ENCODE measurements at regions not wholly inside any gene's neighbourhood (a gene's known extent, or its start where the extent isn't known, plus 50 kb on each side); places are given as distances from the start of the nearest gene placed in this dataset.
A peak's percentile ranks its signal among the peaks of the same experiment; 100 is the strongest.

DNA sequence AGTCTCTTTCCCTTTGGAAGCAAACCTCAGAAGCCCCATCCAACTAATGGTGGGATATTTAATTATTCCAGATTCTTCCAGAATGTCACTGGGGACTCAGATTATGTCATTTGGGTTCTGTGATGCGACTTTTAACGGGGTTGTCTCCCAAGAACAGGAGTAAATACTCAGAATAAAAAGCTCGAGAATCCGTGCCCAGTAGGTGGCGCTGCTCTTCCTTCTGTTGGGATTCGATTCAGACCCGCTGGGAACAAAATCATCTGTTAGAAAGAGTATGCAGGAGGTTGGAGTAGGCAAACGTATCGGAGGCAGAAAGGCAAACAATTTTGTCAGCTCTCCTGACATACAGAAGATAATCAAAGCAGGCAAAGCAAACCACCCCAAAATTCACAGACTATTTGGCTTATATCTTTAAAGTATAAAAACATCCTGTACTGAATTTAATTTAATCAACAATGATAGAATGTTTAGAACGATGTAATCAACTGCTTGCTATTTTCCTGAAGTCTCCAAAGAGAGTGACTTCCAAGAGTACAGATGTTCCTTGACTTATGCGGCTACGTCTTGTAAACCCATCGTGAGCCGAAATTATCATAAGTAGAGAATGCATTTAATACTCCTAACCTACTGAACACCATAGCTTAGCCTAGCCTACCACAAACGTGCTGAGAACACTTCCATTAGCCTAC lies 169.8 kb upstream of the RAI14 start:
- DNase-seq (ENCODE audit: low spot score): peak; percentile 83

GRCh38 chr5:34486849-34487158 lies 169.3 kb upstream of the RAI14 start:
- DNase-seq (ENCODE audit: low spot score): no peak

GRCh38 chr5:34487159-34487879 lies 168.8 kb upstream of the RAI14 start:
- peak; percentile 27 for DNase-seq (ENCODE audit: low spot score)

DNA sequence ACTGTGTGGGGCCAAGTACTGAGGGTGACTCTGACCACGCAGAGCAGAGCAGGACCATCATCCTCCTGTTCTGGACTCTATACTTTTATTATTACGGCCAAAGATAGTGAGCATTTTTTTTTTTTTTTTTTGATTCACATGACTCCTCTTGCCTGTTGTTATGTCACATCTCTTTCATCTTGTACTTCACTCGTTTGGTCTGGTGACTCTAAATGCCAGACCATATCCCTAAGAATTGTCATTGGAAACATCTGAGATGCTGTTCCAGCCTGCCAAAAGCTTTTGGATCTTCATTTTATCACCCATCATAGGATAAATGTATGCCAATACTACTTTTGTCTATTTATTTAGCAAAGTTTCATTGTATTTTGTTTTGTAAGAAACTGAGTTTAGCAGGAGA lies 168.2 kb upstream of the RAI14 start:
- DNase-seq (ENCODE audit: low spot score): no peak

- DNase-seq (ENCODE audit: low spot score): no peak
These were observed 167.1 kb upstream of the RAI14 start for GRCh38 chr5:34488984-34489383.

- DNase-seq (ENCODE audit: low spot score): no peak
These were observed 165.4 kb upstream of the RAI14 start for GRCh38 chr5:34490506-34491250.

DNA sequence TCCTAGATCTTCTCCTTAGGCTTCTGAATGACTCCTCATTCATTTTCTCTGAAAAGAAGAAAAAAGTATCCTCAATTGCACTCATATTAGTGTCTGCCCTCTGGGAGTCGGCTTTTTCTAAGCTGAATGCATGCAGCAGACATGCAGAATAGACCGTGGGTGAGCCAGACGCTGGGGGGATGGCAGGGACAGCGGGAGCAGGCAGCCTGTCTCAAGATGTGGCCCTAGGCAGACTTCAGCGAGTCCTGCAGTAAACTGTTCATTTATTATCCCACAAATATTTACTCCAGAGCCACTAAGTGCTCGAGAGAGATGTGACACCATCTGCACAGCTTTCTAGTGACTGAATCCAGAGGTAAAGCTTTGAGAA lies 164.9 kb upstream of the RAI14 start:
- no peak for DNase-seq (ENCODE audit: low spot score)

DNA sequence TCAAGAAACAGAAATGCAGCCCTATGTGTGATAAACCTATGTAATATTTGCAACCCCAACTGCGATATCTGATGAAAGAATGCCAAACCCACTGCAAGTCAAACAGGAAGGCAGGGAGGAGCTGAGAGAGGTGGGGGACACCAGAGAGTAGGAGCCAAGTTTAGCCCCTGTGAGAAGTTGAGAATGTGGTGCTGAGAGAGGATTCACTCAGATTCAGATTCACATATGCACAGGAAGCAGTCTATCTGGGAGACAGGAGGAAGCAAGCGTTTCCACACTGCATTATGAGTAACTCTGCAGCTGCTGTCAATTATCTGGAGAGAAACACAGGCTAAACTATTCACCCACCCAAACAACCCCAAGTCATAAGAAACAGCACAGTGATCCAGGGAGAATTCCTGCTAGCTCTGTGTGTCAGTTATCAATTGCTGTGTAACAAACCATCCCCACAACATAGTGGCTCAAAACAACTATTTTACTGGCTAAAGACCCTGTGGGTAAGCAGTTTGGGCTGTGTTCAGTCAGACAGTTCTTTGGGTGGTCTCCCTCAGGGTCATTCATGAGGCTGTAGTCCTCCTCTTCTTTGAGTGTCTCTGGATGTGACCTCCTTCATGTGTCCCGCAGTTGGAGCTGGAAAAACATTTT lies 161.9 kb upstream of the RAI14 start:
- DNase-seq (ENCODE audit: low spot score): no peak

GRCh38 chr5:34495178-34495577 lies 160.9 kb upstream of the RAI14 start:
- no peak for DNase-seq (ENCODE audit: low spot score)

DNA sequence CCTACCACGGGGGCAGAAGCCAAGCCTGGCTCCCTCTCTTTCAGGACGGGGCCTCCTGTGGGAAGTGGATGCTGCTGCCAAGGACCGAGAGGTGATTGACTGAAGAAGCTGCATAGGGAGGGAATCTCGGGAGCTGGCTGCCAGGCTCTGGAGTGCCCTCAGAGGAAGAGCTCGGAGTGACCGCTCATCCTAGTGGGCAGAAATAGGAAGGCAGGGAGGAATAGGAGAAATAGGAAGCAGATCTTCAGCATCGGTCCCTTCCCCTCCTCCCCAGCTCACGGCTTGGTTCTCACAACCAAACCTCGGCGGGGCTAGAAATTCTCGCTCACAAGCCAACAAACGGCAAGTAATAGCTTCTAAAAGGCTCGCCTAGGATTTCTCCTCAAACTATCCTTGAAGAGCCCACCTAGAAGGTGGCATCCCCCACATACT lies 159.9 kb upstream of the RAI14 start:
- DNase-seq (ENCODE audit: low spot score): no peak

DNA sequence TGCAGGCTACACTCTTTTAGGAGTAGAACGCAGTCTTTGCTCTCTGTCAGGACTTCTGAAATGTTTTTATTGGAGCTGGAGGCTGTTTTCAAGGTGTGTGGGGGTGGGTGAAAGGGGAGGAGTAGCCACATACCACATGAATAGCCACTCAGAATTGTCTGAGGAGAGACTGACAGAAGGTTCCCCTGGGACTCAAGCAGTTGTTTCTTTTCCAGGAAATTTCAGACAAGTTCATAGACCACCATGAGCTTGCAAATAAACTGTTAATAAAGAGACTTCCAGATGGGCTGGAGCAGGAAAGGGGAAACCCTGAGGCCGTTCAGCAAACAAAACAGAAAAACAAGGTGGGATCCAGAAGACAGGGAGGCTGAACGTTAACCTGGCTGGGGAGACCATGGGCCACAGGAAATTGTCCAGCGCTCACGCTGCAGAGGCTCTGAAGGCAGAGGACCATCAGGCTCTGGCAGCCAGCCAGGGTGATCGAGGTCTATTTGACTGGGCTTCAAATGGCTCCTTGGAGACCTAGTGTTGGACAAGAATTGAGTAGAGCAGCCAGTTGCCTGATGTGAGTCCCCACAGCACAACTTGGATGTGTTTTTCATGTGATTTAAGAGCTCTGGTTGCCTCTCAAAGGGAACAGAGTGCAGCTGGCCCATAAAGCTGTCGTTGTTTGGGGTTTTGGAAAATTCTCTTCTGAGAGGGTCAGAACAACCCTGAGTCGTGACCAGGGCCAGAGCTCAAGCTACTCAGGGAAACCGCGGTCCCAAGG lies 159.2 kb upstream of the RAI14 start:
- no peak for DNase-seq (ENCODE audit: low spot score)

DNA sequence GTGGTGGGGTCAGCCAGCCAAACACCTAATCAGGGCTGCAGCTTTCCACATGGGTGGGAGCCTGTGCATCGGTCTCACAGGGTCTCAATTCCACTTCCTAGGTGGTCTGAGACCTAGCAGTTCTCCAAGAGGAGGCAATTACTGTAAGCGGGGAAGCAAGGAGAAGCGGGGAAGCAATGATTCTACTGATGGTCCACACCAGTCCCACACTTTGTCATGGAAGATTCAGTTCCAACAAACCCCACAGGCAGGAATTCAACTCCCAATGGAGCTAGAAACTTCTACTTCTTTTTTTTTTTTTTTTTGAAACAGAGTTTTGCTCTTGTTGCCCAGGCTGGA lies 158.7 kb upstream of the RAI14 start:
- DNase-seq (ENCODE audit: low spot score): no peak

DNA sequence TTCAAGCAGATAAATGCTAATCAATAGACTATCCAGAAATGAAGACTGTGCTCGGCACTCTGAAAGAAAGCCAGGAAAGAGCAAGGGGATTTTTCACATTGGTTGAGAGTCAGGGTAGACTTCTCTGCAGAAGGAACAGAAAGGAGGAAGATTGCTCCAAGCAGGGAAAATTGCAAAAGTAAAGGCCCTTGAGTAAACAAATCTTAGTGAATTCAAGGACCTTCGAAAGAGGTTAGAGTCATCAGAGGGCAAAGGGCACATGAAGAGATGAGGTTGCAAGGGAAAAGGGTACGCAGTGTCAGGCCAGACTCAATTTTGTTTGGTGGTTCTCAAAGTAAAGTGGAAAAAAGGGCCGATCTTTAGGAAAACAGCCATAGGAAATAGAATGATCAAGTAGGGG lies 157.6 kb upstream of the RAI14 start:
- no peak for DNase-seq (ENCODE audit: low spot score)

DNA sequence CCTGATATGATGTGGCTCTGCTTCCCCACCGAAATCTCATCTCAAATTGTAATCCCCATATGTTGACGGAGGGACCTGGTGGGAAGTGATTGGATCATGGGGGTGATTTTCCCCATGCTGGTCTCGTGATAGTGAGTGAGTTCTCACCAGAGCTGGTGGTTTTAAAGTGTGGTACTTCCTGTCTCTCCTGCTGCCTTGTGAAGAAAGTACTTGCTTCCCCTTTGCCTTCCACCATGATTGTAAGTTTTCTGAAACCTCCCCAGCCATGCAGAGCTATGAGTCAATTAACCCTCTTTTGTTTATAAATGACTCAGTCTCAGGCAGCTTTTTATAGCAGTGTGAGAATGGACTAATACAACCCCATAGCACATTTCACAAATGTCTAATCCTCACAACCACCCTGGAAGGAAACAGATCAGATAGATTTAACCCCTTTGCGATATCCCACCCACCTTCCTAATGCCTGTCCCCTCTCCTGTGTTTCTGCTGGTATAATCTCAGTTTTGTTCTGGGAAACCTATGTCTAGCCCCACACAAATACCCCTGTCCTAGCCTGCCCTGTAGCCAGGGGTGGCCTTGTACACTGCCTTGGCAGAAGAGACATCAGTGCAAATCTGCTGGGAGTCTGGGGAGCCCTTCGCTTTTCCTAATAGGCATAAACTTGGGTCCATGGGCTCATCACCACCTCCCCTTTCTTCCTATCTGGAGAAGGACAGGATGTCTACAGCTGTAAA lies 157.0 kb upstream of the RAI14 start:
- peak; percentile 84 for DNase-seq (ENCODE audit: low spot score)

DNA sequence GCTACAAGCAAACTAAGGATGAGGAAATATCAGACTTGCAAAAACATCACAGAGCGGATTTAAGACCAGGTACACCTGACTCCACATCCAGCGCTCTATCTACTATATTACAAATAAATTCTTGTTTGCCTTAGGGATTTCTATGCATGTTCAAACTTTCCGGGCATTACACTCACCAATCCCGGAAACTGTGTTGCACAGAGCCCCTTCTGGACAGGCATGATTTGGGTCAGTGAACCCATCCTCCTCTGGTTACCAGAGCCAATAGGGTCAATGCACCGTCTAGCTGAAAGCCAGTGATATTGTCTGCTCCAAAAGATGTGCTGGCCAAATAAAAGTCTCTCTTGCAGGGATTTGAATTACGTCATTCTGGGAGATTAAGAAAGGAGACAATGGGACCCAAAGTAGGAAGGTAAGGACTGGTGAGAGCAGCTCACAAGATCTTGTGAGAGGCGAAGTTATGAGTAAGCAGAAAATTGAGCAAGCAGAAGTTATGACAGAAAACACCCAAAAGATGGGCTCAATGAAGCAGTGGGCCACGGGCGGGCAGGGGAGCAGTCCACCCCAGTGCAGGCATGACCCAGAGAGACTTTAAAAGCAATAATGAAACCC lies 155.8 kb upstream of the RAI14 start:
- no peak for DNase-seq (ENCODE audit: low spot score)

- DNase-seq (ENCODE audit: low spot score): no peak
These were observed 155.1 kb upstream of the RAI14 start for GRCh38 chr5:34501016-34501415.

DNA sequence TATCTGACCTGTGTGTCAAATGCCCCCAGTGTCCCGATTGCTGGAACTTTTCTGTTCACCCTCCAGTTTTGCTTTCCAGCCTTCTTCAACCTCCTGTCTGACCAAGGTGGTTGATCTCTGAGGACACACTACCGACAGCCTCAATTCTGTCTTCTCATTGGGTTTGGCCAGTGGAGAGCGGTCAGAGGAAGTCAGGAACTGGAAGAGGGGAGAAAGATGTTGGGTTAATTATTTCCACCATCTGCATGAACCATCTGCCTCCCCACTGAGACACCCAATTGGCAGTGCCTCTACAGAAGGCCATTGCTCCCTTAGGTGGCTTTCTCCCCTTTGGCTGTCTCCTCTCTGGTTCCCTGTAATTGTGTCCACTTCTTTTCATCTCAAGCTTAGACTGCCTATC lies 154.3 kb upstream of the RAI14 start:
- DNase-seq (ENCODE audit: low spot score): no peak

- DNase-seq (ENCODE audit: low spot score): no peak
These were observed 153.5 kb upstream of the RAI14 start for GRCh38 chr5:34502581-34502980.

DNA sequence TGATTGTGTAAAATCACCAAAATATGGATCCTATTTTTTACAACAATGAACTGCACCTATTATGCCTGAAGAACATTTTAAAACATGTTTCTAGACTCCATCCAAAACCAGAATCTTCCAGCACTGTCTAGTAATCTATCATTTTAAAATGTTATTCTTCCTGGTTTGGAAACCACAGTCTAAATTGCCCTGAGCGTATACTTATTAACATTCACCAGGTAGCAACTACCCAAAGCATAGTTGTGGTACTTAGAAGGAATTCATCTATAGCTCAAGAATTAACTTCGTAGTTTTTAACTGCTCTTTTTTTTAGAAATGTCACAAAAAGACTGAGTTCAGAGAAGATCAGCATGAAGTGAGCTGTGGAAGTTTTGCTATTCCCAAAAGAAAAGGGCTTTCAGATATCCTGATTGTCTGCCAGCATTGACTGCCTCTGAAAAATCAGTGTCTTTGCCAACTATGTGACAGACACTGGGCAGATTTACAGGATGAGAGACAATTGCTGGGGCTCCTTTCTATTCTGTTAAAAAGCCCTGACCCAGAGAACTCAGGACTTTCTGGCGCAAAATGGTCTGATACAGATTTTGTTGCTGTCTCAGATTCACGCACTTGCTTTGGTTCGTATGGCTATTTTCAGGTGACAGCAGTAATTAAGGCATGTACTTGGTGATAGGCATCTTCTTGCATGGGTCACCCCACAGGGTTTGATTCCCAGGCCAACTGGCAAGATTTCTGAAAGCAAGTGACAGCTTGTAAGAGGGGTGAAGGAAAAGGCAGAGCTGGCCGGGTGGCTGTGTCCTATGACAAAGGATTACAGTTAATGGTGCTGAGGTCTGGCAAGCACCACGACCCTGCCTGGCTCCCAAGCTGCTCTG lies 152.5 kb upstream of the RAI14 start:
- no peak for DNase-seq (ENCODE audit: low spot score)

DNA sequence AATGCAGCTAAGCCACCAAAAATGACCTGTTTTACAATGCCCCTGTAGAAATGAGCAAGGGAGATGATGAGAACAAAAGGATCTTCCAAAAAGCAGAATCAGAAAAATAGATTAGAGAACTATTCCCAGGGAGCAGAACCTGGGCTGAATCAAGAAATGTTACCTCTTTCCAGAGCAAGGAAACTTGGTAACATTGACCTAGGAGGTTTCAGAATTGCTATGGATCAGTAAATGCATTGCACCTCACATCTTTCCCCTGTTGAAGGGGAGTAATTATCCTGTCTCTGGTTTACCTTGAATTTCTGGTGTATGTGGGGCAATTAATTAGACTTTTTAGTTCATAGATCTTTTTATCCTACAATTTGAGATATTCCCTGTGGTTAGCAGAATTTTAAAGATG lies 151.2 kb upstream of the RAI14 start:
- no peak for DNase-seq (ENCODE audit: low spot score)
